MG63 (cell line): ENCODE measurements at regions not wholly inside any gene's neighbourhood (a gene's known extent, or its start where the extent isn't known, plus 50 kb on each side); places are given as distances from the start of the nearest gene placed in this dataset.
"Not testable (repeated sequence)": the region's sequence is repeated elsewhere in the genome, so short reads cannot be mapped to it uniquely, and the experiment has no call there.

Experiments used
- DNase-seq: peaks from one replicate; pipeline ENCODE4 v3.0.0-alpha.2; 2020
- H3K27me3 ChIP-seq: fragments of 250-450 bp; sonication (Bioruptor Pico); 2 replicates; pipeline ENCODE4 v1.5.1; 2020; ENCODE audit warnings: mild to moderate bottlenecking, moderate library complexity
- H3K36me3 ChIP-seq: fragments of 250-450 bp; sonication (Bioruptor Pico); 2 replicates; pipeline ENCODE4 v1.5.1; 2020; ENCODE audit warnings: mild to moderate bottlenecking, moderate library complexity
- H3K4me3 ChIP-seq: fragments of 250-450 bp; sonication (Bioruptor Pico); 2 replicates; pipeline ENCODE4 v1.5.1; 2020; ENCODE audit warnings: mild to moderate bottlenecking, moderate library complexity
- H3K9me3 ChIP-seq: fragments of 250-450 bp; sonication (Bioruptor Pico); 2 replicates; pipeline ENCODE4 v1.5.1; 2020; ENCODE audit warnings: mild to moderate bottlenecking, moderate library complexity

DNA sequence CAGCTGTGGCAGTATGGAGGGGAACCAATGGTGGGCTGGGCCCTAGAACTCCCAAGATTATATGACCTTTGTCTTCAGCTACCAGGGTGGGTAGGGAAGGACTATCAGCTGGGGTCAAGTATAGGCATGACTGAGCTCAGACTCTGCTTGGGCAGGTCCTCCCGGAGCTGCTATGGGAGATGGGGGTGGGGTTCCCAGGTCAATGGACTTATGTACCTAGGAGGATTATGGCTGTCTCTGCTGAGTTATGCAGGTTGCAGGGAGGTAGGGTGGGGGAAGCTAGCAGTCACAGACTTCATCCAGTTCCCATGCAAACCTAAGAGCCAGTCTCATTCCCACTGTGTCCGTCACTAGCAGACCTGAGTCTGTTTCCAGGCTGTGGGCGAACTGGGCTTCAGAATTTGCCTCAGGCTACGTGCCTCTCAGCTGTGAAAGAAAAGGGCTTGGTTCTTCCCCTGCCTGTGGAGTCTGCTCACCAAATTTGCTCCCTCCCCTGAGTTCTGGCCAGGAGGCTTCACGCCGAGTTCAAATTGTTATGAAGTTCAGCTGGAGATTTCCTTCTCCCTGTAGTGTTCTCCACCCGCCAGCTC lies 985.8 kb upstream of the NRXN1 start:
- Histone ChIP-seq H3K9me3 (no peaks in the 10 kb centered on the region), H3K36me3 (no peaks in the 10 kb centered on the region)

DNA sequence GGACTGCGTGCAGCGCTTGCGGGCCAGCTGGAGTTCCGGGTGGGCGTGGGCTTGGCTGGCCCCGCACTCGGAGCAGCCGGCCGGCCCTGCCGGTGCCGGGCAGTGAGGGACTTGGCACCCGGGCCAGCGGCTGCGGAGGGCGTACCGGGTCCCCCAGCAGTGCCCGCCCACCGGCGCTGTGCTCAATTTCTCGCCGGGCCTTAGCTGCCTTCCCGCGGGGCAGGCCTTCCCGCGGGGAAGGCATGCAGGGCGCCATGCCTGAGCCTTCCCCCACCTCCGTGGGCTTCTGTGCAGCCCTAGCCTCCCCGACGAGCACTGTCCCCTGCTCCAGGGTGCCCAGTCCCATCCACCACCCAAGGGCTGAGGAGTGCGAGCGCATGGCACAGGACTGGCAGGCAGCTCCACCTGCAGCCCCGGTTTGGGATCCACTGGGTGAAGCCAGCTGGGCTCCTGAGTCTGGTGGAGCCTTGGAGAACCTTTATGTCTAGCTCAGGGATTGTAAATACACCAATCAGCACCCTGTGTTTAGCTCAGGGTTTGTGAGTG lies 975.0 kb upstream of the NRXN1 start:
- not testable (repeated sequence) for H3K36me3 ChIP-seq, H3K9me3 ChIP-seq, H3K4me3 ChIP-seq, DNase-seq, H3K27me3 ChIP-seq

More for the DNA sequence above, 985.8 kb upstream of the NRXN1 start:
- DNase-seq, result no peak
- H3K4me3 ChIP-seq, result no peak overlapping the region
- H3K27me3 ChIP-seq, result no peaks in the 10 kb centered on the region

DNA sequence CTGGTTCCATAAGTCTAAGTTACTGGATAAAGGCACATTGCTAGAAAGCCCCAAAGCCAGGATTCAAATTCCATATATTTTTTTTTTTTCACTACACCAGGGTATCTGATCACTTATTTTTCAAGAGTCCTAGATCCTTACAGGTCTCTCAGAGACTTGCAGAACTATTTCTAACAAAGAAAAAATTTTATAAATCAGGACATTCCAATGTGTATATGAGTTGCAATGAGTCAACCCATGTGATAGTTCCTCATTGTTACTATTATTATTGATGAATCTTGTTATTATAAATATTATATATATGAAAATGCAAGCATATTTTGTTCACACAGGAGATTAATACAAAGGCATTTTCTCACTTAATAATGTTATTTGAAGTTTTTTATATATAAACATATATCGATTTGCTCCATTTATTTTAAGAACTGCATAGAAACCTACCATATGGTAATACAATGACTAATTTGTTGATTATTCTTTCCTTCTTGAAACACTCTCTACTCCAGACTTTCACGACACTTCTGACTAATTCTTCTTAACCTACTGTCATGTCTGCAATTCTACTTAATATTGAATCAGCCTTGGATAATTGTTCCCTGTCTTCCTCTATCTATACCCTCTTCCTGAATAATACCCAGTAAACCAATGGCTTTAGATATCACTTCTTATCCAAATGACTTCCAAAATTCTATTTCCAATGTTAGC lies 968.4 kb upstream of the NRXN1 start:
- Histone ChIP-seq H3K4me3 (no peak overlapping the region), H3K27me3 (no peaks in the 10 kb centered on the region), H3K9me3 (peaks cover 5% of the 10 kb centered on the region), H3K36me3 (no peaks in the 10 kb centered on the region)
- DNase-seq, result no peak

DNA sequence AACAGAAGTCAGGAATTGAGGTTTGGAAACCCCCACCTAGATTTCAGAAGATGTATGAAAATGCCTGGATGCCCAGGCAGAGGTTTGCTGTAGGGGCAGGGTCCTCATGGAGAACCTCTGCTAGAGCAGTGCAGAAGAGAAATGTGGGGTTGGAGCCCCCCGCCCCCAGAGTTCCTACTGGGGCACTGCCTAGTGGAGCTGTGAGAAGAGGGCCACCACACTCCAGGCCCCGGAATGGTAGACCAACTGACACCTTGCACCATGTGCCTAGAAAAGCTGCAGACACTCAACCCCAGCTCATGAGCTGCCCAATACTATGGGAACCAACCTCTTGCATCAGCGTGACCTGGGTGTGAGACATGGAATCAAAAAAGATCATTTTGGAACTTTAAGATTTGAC lies 967.0 kb upstream of the NRXN1 start:
- peaks cover 7% of the 10 kb centered on the region for H3K9me3 ChIP-seq
- H3K36me3 ChIP-seq, result no peaks in the 10 kb centered on the region
- no peaks in the 10 kb centered on the region for H3K27me3 ChIP-seq
- no peak for DNase-seq
- no peak overlapping the region for H3K4me3 ChIP-seq

DNA sequence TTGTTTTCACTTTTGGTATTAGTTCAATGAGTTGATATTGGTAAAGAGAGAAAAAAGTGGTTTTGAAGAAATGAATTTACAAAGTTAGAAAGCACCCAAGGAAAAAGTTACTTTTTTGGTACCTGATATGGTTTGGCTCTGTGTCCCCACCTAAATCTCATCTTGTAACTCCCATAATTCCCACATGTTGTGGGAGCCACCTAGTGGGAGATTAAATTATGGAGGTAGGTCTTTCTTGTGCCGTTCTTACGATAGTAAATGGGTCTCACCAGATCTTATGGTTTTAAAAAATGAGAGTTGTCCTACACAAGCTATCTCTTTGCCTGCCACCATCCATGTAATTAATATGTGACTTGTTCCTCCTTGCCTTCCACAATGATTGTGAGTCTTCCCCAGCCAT lies 965.6 kb upstream of the NRXN1 start:
- Histone ChIP-seq H3K4me3 (no peak overlapping the region), H3K27me3 (no peaks in the 10 kb centered on the region), H3K36me3 (no peaks in the 10 kb centered on the region), H3K9me3 (peaks cover 6% of the 10 kb centered on the region)
- no peak for DNase-seq

DNA sequence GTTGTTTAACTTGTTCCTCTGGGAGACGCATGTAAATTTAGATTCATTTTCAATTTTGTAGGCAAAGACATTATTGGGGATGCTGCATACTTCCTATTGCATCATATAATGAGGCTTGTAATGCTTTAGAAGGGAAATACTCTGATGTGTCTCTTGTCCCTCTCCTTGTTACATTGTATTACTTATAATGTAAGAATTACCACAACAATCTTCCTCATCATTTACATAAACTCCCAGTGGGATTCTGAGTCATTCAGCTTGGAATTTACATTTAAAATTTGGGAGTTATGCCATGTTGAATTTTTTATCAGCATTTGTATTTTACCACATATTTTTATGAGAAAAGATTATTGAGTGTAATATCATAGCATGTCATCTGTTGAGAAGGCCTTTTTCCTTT lies 963.4 kb upstream of the NRXN1 start:
- peaks cover 6% of the 10 kb centered on the region for H3K9me3 ChIP-seq
- DNase-seq, result no peak
- H3K4me3 ChIP-seq, result no peak overlapping the region
- no peaks in the 10 kb centered on the region for H3K36me3 ChIP-seq
- no peaks in the 10 kb centered on the region for H3K27me3 ChIP-seq

DNA sequence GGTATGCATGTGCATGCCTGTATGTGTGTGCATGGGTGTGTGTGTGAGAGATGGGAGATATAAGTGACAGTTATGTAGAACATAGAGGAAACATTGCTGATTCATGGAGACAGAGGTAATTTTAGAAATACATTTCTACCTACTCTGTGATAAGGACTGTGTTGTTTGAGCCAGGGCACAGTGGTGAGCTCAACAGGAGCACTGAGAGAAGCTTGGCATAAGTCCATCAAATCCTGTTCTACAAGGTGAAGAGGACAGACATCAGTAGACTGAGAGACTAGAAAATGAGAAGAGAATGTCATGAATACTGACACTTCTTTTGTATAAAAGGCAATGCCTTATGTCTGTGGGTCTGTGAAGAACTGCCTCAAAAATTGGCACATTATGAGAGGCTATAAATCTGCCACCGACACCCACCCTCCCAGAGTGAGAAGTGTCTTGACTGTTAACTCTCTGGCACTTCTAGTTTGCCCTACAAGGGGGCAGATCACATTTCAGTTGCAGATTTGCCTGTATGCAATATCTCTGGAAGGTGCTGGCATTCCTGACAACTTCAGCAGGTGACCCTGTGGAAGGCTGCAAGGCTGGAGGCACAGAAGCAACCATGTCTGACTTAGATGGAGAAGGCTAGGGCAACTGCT lies 962.3 kb upstream of the NRXN1 start:
- DNase-seq, result no peak
- Histone ChIP-seq H3K36me3 (no peaks in the 10 kb centered on the region), H3K27me3 (no peaks in the 10 kb centered on the region), H3K4me3 (no peak overlapping the region), H3K9me3 (peaks cover 6% of the 10 kb centered on the region)

DNA sequence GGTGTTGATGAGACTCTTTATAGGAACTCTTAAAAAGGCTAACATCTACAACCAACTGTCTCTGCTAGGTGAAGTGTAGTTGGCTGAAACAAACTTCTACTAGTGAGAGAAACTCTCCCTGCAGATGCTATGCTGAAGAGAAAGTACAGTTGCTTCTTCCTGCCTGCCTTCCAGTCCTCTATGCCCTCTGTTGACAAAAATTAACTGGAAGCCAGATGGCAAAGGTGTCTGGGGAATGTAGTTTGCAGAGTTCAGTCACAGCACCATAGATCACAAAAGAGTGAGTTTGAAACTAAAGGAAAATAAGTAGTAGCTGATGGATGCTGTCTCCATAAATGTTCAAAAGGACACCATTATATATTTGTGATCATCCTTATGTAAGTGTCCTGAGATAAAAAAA lies 958.8 kb upstream of the NRXN1 start:
- no peaks in the 10 kb centered on the region for H3K36me3 ChIP-seq
- H3K4me3 ChIP-seq, result no peak overlapping the region
- DNase-seq, result no peak
- H3K27me3 ChIP-seq, result no peaks in the 10 kb centered on the region
- peaks cover 3% of the 10 kb centered on the region for H3K9me3 ChIP-seq

DNA sequence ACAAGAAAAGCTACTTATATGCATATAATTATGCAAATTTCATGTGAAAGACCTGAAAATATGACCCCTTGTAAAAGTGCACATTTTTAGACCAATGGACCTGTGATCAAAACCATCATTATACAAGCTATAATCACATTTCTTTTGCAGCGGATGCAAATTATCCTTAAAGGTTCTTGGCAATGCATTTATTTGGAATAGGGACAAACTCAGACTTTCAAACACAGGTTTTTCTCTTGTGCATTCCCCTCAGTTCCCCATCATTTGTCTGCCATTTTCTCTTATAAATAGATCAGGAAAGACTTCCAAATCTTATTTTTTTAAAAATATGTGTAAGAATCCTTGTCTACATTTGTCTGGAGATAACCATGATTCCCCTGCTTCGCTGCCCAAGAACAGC lies 954.2 kb upstream of the NRXN1 start:
- H3K9me3 ChIP-seq, result no peaks in the 10 kb centered on the region
- H3K27me3 ChIP-seq, result no peaks in the 10 kb centered on the region
- H3K4me3 ChIP-seq, result no peak overlapping the region
- no peak for DNase-seq
- H3K36me3 ChIP-seq, result no peaks in the 10 kb centered on the region

DNA sequence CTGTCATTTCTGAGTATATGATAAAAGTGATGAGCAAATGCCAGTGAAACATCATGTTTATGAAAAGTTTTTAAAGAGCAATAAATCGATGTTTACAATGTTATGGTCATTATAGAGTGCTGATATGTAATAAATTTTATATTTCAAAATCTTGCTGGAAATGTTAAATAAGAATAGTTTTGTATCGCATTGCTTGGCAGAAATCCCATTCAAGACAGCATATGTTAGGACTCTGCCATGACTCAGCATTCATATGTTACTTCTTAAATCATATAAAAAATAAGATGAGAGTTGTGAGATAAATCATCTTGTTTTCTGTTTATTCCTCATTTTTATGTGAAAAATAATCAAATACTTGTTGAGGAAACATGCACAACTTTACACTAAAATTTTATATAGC lies 949.9 kb upstream of the NRXN1 start:
- no peaks in the 10 kb centered on the region for H3K9me3 ChIP-seq
- no peak overlapping the region for H3K4me3 ChIP-seq
- DNase-seq, result no peak
- H3K27me3 ChIP-seq, result no peaks in the 10 kb centered on the region
- H3K36me3 ChIP-seq, result no peaks in the 10 kb centered on the region

DNA sequence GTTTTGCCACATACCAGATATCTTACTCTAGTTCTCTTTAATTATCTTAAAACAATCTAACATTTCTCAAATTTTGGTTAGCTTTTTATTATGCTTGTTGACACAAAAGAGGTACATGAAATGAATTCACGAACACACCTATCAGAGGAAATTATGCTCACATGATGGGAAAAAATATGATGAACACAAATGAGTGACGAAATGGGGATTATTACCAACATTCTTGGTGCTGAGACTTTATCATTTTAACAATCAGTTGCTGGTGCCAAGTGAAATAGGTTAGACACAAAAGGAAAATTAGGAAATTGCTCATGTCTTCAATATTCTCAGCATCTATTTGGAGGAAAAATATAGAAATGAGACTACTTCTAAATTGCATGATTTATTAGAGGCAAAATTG lies 944.7 kb upstream of the NRXN1 start:
- DNase-seq, result no peak
- Histone ChIP-seq H3K27me3 (no peaks in the 10 kb centered on the region), H3K36me3 (no peaks in the 10 kb centered on the region), H3K4me3 (no peak overlapping the region), H3K9me3 (no peaks in the 10 kb centered on the region)

DNA sequence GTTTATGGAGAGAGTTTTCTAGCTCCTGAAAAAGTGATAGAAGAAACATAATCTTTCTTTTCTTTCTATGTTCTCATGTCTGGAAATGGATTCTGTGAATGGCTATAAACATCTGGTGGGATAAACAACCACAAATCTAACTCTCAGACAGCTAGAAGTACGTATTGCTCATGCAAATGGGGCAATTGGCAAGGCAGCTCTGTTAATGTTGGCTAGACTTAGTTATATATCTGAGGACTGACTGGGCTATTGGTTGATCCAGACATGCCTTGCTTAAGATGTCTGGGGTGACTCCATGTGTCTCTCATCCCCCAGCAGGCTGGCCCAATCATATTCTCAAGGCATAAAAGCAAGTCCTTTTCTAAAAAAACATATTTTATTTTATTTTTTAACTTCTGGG lies 939.2 kb upstream of the NRXN1 start:
- H3K36me3 ChIP-seq, result no peaks in the 10 kb centered on the region
- no peak for DNase-seq
- no peaks in the 10 kb centered on the region for H3K27me3 ChIP-seq
- no peaks in the 10 kb centered on the region for H3K9me3 ChIP-seq
- H3K4me3 ChIP-seq, result no peak overlapping the region

DNA sequence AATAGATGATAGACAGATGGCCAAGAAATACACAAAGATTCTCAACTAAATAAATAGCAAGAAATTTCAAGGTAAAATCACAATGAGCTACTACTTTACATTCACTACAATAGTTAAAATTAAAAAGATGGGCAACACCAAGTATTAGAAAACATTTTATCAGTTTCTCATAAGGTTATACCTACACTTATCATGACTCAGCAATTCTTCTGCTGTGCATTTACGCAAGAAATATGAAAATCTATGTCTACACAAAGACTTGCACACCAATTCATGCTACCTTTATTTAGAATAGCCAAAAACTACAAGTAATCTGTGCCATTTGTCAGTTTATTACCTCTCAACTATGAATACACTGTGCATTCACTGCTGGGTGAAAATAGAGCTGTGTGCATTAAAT lies 937.4 kb upstream of the NRXN1 start:
- Histone ChIP-seq H3K36me3 (no peaks in the 10 kb centered on the region), H3K27me3 (no peaks in the 10 kb centered on the region), H3K4me3 (no peak overlapping the region), H3K9me3 (no peaks in the 10 kb centered on the region)
- DNase-seq, result no peak

DNA sequence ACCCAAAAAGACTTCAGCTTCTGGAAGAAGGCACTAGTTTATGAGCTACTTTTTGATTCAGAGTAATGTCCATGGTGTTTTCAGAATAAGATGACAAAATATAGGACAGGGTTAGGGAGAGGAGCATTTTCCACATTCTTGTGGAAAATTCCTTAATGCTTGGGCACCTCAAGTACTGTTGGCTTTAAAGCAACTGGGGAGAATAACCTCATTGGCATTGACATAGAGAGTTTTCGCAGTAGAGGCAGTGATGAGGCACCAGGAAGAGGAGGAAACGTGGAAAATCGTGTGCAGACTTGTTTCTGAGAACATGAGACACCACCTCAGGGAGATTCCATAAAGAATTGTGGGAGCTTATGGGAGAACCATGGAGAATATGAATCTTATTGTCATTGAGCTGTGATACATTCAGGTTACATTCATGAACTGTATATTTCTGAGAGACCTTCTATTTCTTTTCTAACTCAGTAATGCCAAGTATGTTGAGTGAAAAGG lies 929.0 kb upstream of the NRXN1 start:
- H3K4me3 ChIP-seq, result no peak overlapping the region
- DNase-seq, result no peak
- H3K36me3 ChIP-seq, result no peaks in the 10 kb centered on the region
- no peaks in the 10 kb centered on the region for H3K27me3 ChIP-seq
- no peaks in the 10 kb centered on the region; the same call in 1 of the 2 replicates for H3K9me3 ChIP-seq

DNA sequence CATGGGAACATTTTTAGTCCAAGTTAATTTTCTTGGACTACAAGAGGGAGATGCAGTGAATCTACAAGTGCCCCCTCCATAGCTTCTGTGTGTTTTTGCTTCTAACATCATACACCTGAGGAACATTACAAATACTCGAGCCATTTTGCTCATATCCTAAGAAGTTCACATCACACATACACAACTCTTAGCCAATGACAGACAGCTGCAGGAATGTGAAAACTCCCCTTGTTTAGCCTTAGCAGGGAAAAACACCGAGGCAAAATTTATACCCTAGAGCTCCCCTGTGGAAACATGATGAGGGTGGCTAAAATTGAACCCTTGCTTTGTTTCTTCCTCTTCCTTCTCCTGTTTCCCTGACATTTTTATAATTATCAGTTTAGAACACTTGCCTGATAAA lies 928.3 kb upstream of the NRXN1 start:
- H3K27me3 ChIP-seq, result no peaks in the 10 kb centered on the region
- no peak overlapping the region for H3K4me3 ChIP-seq
- H3K9me3 ChIP-seq, result no peaks in the 10 kb centered on the region; the same call in 1 of the 2 replicates
- DNase-seq, result no peak
- H3K36me3 ChIP-seq, result no peaks in the 10 kb centered on the region

DNA sequence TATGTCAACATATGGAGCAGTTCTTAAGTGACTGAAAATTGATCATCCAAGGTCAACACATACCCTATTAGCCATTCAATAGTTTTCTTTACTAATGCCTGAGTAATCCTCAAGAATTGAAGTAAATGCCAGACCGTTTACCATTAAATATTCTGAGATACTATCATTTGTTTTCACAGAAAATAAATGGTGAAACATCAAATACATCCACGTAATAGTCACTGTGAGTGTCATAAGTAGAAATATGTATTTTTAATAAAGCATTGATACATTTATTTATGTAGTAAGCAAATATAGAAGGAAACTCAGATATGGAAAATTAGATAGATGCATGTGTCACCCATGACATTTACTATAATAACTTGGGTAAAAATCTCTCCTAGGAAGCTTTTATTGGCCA lies 927.8 kb upstream of the NRXN1 start:
- Histone ChIP-seq H3K9me3 (no peaks in the 10 kb centered on the region; the same call in 1 of the 2 replicates), H3K36me3 (no peaks in the 10 kb centered on the region), H3K27me3 (no peaks in the 10 kb centered on the region), H3K4me3 (no peak overlapping the region)
- DNase-seq, result no peak

DNA sequence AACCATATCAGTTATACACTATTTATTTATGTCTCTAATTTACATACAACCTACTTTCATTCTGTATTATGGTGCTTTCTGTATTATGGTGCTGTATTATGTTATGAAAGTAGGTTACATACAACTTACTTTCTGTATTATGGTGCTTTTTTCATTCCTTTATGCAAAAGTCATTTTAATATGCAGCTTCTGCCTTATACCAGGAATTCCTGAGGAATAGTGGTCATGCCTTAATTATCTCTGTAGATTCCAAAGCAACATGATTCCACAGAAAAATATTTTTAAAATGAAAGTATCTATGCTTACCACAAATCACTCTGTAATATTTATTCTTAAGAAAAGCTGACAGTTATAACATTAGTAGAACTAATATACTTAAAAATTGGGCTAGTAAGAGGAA lies 922.0 kb upstream of the NRXN1 start:
- H3K4me3 ChIP-seq, result no peak overlapping the region
- no peak for DNase-seq

More for the DNA sequence above, 922.0 kb upstream of the NRXN1 start:
- Histone ChIP-seq H3K36me3 (no peaks in the 10 kb centered on the region), H3K27me3 (no peaks in the 10 kb centered on the region), H3K9me3 (peaks cover 6% of the 10 kb centered on the region)
